NCI-H2196 treated with DMSO at 0.1 percent for 48 hours (cell line): ENCODE measurements at regions not wholly inside any gene's neighbourhood (a gene's known extent, or its start where the extent isn't known, plus 50 kb on each side); places are given as distances from the start of the nearest gene placed in this dataset.

ENCODE experiments used
- DNase-seq: peaks from one replicate; lab custom pipeline; 2025; ENCODE audit not compliant: unreplicated experiment; lab: John Stamatoyannopoulos, UW

- no peak for DNase-seq
Measured at GRCh38 chr4:52231526-52231925, 180.4 kb downstream of the SPATA18 start.

GRCh38 chr4:52234561-52235440 is 183.7 kb downstream of the SPATA18 start:
- no peak for DNase-seq

DNA sequence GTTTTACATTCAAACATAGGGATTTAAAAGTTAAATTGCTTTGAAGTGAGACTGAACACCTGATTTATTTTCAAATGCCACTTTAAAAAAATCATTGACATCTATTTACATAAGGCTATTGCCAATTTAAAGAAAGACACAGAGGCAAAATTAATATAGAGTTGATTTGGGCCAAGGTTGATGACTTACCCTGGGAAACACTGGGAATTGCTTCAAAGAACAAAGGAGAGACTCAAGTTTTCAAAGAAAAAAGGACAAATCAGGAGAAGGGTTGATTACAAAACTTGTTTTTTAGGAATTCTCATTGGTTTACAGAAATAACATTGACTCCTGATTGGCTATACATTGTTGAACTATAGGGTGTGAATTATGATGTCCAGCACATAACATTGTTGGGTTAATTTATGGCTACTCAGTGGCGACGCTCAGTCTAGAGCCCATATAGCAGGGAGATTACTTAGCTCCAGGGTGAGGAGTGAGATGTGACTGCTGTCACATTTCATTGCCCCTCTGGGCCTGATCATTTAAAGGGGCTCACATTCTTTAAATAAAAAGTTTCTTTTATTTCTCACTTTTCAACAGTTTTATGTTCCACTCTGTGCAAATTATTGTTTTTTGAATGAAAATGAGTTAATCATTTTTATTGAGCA is 184.6 kb downstream of the SPATA18 start:
- DNase-seq = no peak

GRCh38 chr4:52241916-52242315 is 190.8 kb downstream of the SPATA18 start:
- no peak for DNase-seq

GRCh38 chr4:52243367-52243766 is 192.3 kb downstream of the SPATA18 start:
- no peak for DNase-seq

GRCh38 chr4:52244103-52244775 is 193.1 kb downstream of the SPATA18 start:
- DNase-seq = no peak

GRCh38 chr4:52244848-52245247 is 193.7 kb downstream of the SPATA18 start:
- no peak for DNase-seq

DNA sequence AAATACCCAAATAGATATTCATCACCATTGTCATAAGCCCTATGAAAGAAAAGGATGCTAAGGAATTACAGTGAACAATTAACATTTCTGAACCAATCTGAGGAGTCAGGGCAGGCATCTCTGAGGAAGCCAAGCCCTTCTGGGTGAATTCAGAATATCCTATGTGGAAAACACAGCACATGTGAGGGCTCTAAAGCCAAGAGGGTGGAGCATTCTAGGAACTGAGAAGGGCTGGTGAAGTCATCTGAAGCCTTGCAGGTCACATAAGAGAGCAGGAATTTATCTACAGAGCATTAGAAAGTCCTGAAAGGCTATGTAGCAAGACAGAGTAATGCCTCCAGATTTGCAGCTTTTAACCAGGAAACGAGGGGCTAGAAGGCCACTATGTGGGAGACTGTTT is 195.7 kb downstream of the SPATA18 start:
- DNase-seq = no peak

- DNase-seq = no peak
Measured at GRCh38 chr4:52247941-52248340, 196.8 kb downstream of the SPATA18 start.

DNA sequence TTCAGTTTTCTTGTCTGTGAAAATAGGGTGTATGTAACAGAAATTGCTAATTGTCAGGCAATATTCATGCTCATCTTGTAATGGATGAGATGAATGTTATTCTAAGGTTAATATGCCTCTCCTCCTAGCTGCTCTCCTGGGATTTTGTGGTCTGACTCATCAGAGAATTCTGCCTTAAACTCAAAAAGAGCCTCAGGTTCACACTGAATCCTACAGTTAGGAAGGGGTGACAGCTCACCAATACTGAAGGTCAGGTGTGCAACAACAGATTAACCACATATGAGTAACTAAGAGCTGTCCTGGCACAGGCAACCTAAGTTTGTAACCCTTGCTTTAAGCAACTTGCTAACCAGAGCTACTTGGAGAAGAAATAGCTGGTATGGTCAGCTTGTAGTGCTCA is 197.7 kb downstream of the SPATA18 start:
- no peak for DNase-seq

- no peak for DNase-seq
Measured at GRCh38 chr4:52249581-52249980, 198.5 kb downstream of the SPATA18 start.

DNA sequence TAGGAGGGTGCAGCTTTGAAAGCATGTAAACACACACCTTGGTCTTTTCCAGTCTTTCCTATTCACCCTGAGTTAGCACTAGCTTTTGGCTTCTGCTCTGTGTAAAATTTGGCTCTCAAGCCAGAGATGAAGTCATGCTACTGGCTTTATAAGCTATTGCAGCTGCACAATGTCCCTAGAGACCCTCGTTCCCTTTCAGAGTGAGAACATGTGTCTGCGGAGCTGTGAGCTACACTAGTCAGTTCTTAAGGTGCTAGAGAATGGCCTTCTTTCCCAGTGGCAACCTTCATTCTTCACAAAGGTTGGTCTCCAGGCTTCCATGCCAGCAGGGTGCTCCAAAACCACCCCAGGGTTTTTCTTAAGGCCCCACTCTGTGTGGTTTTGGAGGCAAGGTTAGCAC is 199.1 kb downstream of the SPATA18 start:
- DNase-seq = no peak

DNA sequence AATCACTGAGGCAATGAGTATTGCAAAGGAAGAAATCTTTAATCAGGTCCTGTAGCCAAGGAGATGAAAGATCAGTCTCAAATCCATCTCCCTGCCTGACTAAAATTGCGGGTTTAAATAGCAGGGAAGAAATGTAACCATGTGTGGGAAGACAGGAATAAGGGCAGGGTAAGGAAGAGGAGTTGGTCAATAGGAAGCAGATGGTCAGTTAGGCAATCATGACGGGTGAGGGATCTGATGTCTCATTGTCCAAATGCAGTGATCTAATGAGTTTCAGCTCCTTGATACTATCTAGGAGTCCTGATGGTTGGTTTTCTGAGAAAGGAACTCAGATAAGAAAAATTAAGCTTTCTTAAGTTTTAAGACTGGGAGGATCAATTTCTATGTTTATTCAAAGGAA is 200.8 kb downstream of the SPATA18 start:
- DNase-seq = no peak

GRCh38 chr4:52253025-52253424 is 201.9 kb downstream of the SPATA18 start:
- no peak for DNase-seq

- DNase-seq = no peak
Measured at GRCh38 chr4:52256522-52256921, 205.4 kb downstream of the SPATA18 start.

GRCh38 chr4:52259978-52260377 is 208.9 kb downstream of the SPATA18 start:
- no peak for DNase-seq

DNA sequence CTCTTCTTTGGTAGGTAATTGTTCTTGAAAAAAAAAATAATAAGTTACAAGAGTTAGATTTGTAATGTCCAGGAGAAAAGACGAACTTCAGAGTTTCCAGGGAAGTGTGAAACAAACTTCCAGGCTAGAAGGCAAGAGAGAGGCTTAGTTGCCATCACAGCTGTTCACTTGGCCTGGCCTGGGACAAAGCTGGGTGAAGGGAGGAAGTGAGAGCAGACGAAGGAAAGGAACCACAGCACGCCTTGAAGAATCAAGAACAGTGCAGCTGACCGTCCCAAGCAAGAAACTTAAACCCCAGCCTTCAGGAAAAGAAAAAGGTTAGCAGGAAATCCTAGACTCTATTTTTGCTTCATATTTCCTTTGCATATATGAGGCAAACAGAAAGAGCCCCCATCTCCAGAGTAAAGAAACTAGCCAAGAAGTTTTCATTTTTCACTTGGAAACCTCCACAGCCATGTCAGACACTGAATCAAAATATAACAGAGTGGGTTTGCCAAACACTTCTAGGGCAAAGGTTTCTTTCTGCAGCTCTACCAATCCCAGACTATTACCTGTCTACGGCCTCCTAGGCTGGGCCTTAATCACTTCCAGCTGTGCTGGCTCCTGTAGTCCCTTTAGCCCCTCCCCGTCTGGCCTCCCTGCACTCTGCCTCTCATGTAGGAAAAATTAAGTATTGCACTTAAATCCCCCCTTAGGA is 209.6 kb downstream of the SPATA18 start:
- DNase-seq = no peak

GRCh38 chr4:52263607-52264006 is 212.5 kb downstream of the SPATA18 start:
- DNase-seq = no peak

GRCh38 chr4:52265781-52266525 is 214.8 kb downstream of the SPATA18 start:
- no peak for DNase-seq

DNA sequence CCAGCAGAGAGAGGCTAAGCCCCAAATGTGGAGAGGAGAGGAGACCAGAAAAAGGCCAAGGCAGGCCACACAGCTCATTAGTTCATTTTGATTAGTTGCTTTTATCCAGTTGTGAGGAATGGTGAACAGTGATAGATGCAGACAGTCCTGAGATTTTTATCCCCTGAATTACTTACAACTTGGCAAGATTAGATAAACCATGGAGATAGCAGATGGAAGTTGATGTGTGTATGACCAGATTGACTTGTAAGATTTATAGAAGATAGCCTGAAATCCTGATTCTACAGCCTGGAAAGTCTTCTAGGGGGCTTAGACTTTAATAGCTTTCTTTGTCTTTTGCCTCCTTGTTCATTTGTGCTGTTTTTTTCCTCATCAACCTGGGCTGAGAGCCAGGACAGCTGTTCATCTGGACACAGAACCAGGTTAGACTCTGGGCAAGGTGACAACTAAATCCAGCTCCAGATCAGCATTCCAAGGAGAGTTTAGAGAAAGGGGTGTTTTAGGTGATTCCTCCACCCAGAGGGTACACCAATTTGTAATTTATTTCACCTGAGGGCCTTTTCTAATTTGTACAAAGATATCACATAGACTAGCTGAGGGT is 215.5 kb downstream of the SPATA18 start:
- no peak for DNase-seq
